Heart left ventricle (tissue), 16 donors: ENCODE measurements at regions not wholly inside any gene's neighbourhood (a gene's known extent, or its start where the extent isn't known, plus 50 kb on each side); places are given as distances from the start of the nearest gene placed in this dataset.

Source experiments
- ATAC-seq, 4 donors: fragments of 200-7000 bp; cut with Tn5 transposase; one replicate each; pipeline ENCODE4 v1.9.1; 2020 to 2022; ENCODE audit warnings: moderate library complexity in 4 of 4, mild to moderate bottlenecking in 3 of 4, moderate number of reproducible peaks in 1 of 4
- DNase-seq, 5 donors: peaks; one replicate each; pipeline ENCODE4 v3.0.0-alpha.2; 2020
- H3K27ac ChIP-seq, 12 donors: fragments of 200-600 bp; sonication (generic) in 4 of 12; one replicate each; pipeline versions ENCODE4 v1.5.0 to v1.8.0; 2016 to 2022; ENCODE audit warnings: mild to moderate bottlenecking in 2 of 12
- H3K27me3 ChIP-seq, 9 donors: fragments of 200-600 bp; sonication (generic) in 2 of 9; one replicate each; pipeline versions ENCODE4 v1.5.1 to v1.8.0; 2016 to 2022; ENCODE audit warnings: mild to moderate bottlenecking in 3 of 9
- H3K36me3 ChIP-seq, 9 donors: fragments of 200-600 bp; sonication (generic) in 2 of 9; one replicate each; pipeline versions ENCODE4 v1.5.0 to v1.8.0; 2018 to 2022; ENCODE audit warnings: mild to moderate bottlenecking in 2 of 9
- H3K4me1 ChIP-seq, 12 donors: fragments of 200-600 bp; sonication (generic) in 4 of 12; one replicate each; pipeline versions ENCODE4 v1.5.0 to v1.8.0; 2016 to 2022; ENCODE audit warnings: mild to moderate bottlenecking in 3 of 12
- H3K4me3 ChIP-seq, 12 donors: fragments of 200-600 bp; sonication (generic) in 4 of 12; one replicate each; pipeline versions ENCODE4 v1.5.0 to v1.8.0; 2017 to 2022; ENCODE audit warnings: mild to moderate bottlenecking in 9 of 12, moderate library complexity in 4 of 12
- H3K9me3 ChIP-seq, 12 donors: fragments of 200-600 bp; sonication (generic) in 4 of 12; one replicate each; pipeline versions ENCODE4 v1.5.0 to v1.8.0; 2016 to 2022; ENCODE audit warnings: mild to moderate bottlenecking in 1 of 12
- POLR2A ChIP-seq, 2 donors: fragments of 450-650 bp; IDR thresholded peaks; one replicate each; pipeline ENCODE4 v1.6.1; 2017; ENCODE audit warnings: antibody characterized with exemption in 2 of 2, mild to moderate bottlenecking in 2 of 2, moderate library complexity in 2 of 2
- WGBS, 4 donors: extraction: QIAGEN DNeasy Blood & Tissue Kit in 2 of 4; methylation state at CpG; one replicate each; pipeline versions ENCODE4 v1.1.5 to v1.1.7; 2013 to 2018; 5-methylcytosine and 5-hydroxymethylcytosine counted together
- intact Hi-C, 10 donors: fragments of 100-400 bp; cut with DNase I; formaldehyde crosslinking; loops; one replicate each; pipeline versions ENCODE4 v1.11.1 to v1.14.2; 2022
- TF ChIP-seq, protein P1 (sequence below), 12 donors: fragments of 200-600 bp; sonication (generic) in 4 of 12; IDR thresholded peaks; one replicate each; pipeline versions ENCODE4 v1.5.0 to v1.8.0; 2018 to 2022; ENCODE audit warnings: antibody characterized with exemption in 12 of 12, mild to moderate bottlenecking in 5 of 12
- donor health status: ischemic (EF 13 %, LVEDD 7.1; RV severe dilation, severe dysfunction).
- donor health status: healthy with polysubstance abuse.
- donor health status: DM: no; HTN: yes; CAD: no.
- donor health status: DM: no; HTN: no; CAD: no.
- donor health status: ischemic (EF 25% LVEDD 6.9; RV normal size, moderate dysfunction).
- donor health status: ischemic (EF 25% LVEDD 5.7; RV mildly dilated, moderate dysfunction).
- donor health status: healthy.
- donor health status: DM: yes; HTN: yes; CAD: no.
- donor health status: ischemic (EF 35%, LVEDD 5.7; RV mildly dilated, moderate dysfunction).
- donor health status: nonischemic (EF 11% LVEDD 7.7; RV severe dilation, severe dysfunction).
- donor health status: DM: yes; HTN: yes; CAD: no.
- donor health status: PGD.
- donor health status: ischemic (EF 29% LVEDD 5.4; RV normal size, mild dysfunction).
- donor health status: nonischemic (EF 23%, LVEDD 6.1; RV moderate dilation, normal function).

DNA sequence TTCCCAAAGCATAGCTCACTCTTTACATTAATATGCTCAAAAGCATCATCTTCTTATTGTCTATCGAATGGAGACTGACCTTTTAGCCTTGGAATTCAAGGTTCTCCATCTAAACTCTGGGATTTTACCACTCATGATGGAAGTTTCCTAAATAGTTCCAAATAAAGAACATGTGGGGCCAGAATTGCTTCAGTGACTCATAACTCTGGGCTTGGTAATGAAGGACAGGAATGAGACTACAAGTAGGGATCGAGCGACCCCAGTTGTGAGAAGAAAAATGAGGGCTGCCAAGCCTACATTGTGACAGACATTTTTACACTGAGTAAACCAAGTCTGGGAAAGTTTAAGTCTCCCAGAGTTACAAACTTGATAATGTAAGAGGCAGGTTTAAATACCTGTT lies 269.9 kb downstream of the CBLL2 start:
- H3K36me3 ChIP-seq: no peaks in the 10 kb centered on the region
- no peaks in the 10 kb centered on the region for H3K4me1 ChIP-seq
- ATAC-seq: no peak
- no peaks in the 10 kb centered on the region for H3K9me3 ChIP-seq
- no peaks in the 10 kb centered on the region for H3K27me3 ChIP-seq
- DNase-seq: no peak
- H3K27ac ChIP-seq: no peak overlapping the region
- no peak overlapping the region for H3K4me3 ChIP-seq
- WGBS, 4 donors: 86 to 92% (median 90%) methylated on average over 3 of the region's 3 CpGs
- intact Hi-C loops: no loop called here
- TF ChIP-seq POLR2A (IDR thresholded peaks at IDR 0.05): no peak
- TF ChIP-seq, protein P1, sequence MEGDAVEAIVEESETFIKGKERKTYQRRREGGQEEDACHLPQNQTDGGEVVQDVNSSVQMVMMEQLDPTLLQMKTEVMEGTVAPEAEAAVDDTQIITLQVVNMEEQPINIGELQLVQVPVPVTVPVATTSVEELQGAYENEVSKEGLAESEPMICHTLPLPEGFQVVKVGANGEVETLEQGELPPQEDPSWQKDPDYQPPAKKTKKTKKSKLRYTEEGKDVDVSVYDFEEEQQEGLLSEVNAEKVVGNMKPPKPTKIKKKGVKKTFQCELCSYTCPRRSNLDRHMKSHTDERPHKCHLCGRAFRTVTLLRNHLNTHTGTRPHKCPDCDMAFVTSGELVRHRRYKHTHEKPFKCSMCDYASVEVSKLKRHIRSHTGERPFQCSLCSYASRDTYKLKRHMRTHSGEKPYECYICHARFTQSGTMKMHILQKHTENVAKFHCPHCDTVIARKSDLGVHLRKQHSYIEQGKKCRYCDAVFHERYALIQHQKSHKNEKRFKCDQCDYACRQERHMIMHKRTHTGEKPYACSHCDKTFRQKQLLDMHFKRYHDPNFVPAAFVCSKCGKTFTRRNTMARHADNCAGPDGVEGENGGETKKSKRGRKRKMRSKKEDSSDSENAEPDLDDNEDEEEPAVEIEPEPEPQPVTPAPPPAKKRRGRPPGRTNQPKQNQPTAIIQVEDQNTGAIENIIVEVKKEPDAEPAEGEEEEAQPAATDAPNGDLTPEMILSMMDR (IDR thresholded peaks at IDR 0.05): no peak

GRCh38 chrX:22559506-22559905 lies 286.8 kb downstream of the CBLL2 start:
- no peaks in the 10 kb centered on the region for H3K9me3 ChIP-seq
- no peak overlapping the region for H3K4me3 ChIP-seq
- no peaks in the 10 kb centered on the region for H3K36me3 ChIP-seq
- H3K4me1 ChIP-seq: no peaks in the 10 kb centered on the region
- DNase-seq (no peak), ATAC-seq (no peak)
- no peak overlapping the region for H3K27ac ChIP-seq
- no peaks in the 10 kb centered on the region for H3K27me3 ChIP-seq
- intact Hi-C loops: no loop called here
- TF ChIP-seq, protein P1 (IDR thresholded peaks at IDR 0.05): no peak
- TF ChIP-seq POLR2A (IDR thresholded peaks at IDR 0.05): no peak
- 59 to 80% (median 68%) methylated on average over 4 of the region's 4 CpGs for WGBS, 4 donors

DNA sequence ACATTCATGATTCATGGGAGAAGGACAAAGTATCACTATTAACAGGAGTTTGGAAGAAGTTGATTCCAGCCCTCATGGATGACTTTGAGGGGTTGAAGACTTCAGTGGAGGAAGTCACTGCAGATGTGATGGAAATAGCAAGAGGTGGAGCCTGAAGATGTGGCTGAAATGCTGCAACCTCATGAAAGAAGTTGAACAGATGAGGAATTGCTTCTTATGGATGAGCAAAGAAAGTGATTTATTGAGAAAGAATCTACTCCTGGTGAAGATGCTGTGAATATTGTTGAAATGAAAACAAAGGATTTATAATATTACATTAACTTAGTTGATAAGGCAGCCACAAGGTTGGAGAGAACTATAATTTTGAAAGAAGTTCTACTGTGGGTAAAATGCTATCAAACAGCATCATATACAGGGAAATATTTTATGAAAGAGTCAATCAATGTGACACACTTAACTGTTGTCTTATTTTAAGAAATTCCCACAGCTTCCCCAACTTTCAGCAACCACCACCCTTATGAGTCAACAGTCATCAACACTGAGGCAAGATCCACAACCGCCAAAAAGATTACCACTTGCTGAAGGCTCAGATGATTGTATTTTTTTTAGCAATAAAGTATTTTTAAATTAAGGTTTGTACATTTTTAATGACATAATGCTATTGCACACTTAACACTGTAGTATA lies 302.6 kb downstream of the CBLL2 start:
- Histone ChIP-seq H3K36me3 (no peaks in the 10 kb centered on the region), H3K4me1 (no peaks in the 10 kb centered on the region), H3K27ac (no peak overlapping the region), H3K27me3 (no peaks in the 10 kb centered on the region), H3K4me3 (no peak overlapping the region), H3K9me3 (no peaks in the 10 kb centered on the region)
- ATAC-seq (no peak), DNase-seq (no peak)
- 58 to 95% (median 90%) methylated on average over 1 of the region's 1 CpG for WGBS, 4 donors
- intact Hi-C loops: no loop called here
- no peak for TF ChIP-seq POLR2A (IDR thresholded peaks at IDR 0.05)
- TF ChIP-seq, protein P1 (IDR thresholded peaks at IDR 0.05): no peak

- no peaks in the 10 kb centered on the region for H3K27me3 ChIP-seq
- DNase-seq: no peak
- no peaks in the 10 kb centered on the region for H3K36me3 ChIP-seq
Measured at GRCh38 chrX:22577181-22577580, 304.5 kb downstream of the CBLL2 start.

More at GRCh38 chrX:22577181-22577580, 304.5 kb downstream of the CBLL2 start:
- 56 to 79% (median 67%) methylated on average over 3 of the region's 3 CpGs for WGBS, 4 donors
- intact Hi-C loops: no loop called here
- ATAC-seq: no peak
- Histone ChIP-seq H3K9me3 (no peaks in the 10 kb centered on the region), H3K27ac (no peak overlapping the region), H3K4me3 (no peak overlapping the region), H3K4me1 (no peaks in the 10 kb centered on the region)
- TF ChIP-seq POLR2A (IDR thresholded peaks at IDR 0.05): no peak
- TF ChIP-seq, protein P1 (IDR thresholded peaks at IDR 0.05): no peak
